ENCODE measurements at regions not wholly inside any gene's neighbourhood (a gene's known extent, or its start where the extent isn't known, plus 50 kb on each side); places are given as distances from the start of the nearest gene placed in this dataset.

DNA sequence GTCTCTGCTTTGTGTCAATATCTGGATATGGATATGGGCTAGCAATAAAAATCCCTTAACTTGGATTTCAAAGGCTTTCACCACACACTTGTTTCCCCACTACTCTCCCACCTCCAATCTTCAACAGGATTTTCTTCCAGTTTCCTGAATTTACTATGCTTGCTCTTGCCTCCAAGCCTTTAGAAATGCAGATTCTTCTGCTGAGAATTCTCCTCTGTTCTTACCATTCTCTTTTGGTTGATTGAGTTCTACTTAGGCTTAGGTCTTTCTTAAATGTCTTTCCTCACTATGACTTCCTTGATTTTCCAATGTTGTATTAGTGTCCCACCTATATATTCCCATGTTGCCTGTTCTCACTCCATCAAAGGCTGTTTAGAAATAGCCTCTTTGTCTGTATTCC, 1502.4 kb upstream of the TENM4 start:
- TF ChIP-seq, protein P1, sequence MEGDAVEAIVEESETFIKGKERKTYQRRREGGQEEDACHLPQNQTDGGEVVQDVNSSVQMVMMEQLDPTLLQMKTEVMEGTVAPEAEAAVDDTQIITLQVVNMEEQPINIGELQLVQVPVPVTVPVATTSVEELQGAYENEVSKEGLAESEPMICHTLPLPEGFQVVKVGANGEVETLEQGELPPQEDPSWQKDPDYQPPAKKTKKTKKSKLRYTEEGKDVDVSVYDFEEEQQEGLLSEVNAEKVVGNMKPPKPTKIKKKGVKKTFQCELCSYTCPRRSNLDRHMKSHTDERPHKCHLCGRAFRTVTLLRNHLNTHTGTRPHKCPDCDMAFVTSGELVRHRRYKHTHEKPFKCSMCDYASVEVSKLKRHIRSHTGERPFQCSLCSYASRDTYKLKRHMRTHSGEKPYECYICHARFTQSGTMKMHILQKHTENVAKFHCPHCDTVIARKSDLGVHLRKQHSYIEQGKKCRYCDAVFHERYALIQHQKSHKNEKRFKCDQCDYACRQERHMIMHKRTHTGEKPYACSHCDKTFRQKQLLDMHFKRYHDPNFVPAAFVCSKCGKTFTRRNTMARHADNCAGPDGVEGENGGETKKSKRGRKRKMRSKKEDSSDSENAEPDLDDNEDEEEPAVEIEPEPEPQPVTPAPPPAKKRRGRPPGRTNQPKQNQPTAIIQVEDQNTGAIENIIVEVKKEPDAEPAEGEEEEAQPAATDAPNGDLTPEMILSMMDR (IDR thresholded peaks at IDR 0.05; ENCODE audit: low read length), result no peak
- no peak for TF ChIP-seq EZH2 (IDR thresholded peaks at IDR 0.05; ENCODE audit: borderline replicate concordance, low read length)

Measured in OCI-LY1 (cell line).